Left kidney (tissue), 1 donor: ENCODE measurements at regions not wholly inside any gene's neighbourhood (a gene's known extent, or its start where the extent isn't known, plus 50 kb on each side); places are given as distances from the start of the nearest gene placed in this dataset.

Experiments used
- DNase-seq: peaks from one replicate; pipeline ENCODE4 v3.0.0-alpha.2; 2013

- DNase-seq, result no peak
Observed at GRCh38 chr1:82875170-82875569, 1074.4 kb downstream of the ADGRL2 start.

- DNase-seq, result no peak
Observed at GRCh38 chr1:82874041-82874440, 1073.3 kb downstream of the ADGRL2 start.

GRCh38 chr1:82870332-82870731 is 1069.6 kb downstream of the ADGRL2 start:
- DNase-seq, result no peak

DNA sequence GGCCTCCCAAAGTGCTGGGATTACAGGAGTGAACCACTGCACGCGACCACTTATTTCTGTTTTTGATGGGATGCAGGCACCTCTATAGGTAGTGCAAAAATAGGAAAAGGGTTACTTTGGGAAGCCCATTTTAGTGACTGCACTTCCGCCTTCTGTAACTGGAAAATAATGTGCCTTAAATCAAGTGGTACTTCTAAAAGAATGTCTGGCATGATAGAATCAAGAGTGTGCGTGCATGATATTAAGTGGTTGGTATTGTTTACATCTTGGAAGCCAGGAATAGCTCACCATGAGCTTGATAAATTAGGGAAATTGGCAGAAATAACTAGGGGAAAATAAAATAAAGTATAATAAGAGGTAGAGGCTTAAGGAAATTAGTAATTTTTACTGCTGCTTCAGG is 1067.0 kb downstream of the ADGRL2 start:
- DNase-seq, result no peak

DNA sequence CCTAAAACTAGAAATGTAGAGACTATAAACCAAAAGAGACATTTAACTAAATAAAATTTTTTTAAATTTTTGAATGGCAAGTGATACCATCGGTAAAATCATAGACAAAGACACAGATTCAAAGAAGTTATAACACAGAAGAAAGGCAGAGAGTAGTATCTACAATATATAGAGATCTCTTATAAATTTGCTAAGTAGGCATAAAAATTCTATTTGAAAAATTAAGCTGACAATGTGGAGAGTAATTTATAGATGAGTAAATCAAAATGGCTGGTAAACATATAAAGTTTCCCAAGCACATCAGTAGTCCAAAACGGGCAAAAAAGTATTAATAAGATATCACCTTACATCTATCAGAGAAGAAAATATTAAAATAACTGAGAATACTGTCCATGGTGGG is 1061.0 kb downstream of the ADGRL2 start:
- no peak for DNase-seq

DNA sequence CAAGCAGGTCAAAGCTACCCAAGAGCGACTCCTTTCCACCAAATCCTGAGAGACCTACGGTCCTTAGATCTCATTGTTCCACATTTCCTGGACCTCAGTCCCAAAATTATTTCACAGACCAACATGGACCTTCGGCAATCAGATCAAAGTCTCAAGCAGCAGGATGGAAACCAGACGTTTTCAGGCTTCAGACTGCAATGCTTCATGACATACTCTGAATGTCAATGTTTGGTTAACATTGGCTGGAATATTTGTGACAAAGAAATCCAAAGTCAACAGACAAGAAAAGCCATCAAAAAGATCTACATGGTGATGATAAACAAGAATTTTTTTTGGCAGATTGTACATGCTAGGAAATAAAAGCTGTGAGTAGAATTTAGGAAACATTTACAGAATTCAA is 1057.3 kb downstream of the ADGRL2 start:
- DNase-seq, result no peak

DNA sequence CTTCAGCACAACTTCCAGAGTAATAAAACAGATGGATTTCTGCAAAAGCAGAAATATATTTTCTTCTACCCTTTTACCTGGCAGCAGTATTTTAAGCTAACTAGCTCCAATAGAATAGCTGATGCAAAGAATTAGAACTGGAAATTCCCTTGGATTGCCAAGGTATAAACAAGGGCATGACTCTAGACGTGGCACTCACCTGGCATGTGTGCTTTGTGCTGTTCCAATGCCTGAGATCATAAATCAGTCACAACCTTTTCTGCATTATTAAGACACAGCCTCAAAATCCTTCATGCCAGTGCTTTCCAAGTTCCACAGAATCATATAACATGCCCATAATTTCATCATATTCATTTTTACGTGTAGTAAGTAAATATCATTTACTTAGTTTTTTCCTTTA is 1048.7 kb downstream of the ADGRL2 start:
- DNase-seq, result no peak

- no peak for DNase-seq
Observed at GRCh38 chr1:82848043-82848442, 1047.3 kb downstream of the ADGRL2 start.

GRCh38 chr1:82845866-82846265 is 1045.1 kb downstream of the ADGRL2 start:
- no peak for DNase-seq

- DNase-seq, result no peak
Observed at GRCh38 chr1:82844911-82845827, 1044.4 kb downstream of the ADGRL2 start.

DNA sequence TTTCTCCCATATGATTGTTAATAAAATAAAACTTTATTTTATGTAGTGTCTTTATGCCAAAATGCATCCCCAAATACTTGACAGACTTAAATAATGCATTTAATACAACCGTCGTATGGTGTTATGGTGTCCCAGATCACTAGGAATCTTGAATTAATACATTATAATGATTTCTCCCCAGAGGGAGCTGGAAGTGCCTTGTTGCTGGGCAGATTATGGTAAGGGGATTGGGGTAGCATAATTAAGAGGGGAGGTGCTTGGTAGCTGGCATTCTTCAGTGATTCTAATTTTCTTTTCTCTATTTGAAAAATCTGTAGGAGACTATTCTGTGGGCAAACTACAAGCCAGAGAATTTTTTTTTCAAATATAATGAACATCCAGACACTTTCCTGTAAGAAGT is 1043.7 kb downstream of the ADGRL2 start:
- DNase-seq, result no peak

DNA sequence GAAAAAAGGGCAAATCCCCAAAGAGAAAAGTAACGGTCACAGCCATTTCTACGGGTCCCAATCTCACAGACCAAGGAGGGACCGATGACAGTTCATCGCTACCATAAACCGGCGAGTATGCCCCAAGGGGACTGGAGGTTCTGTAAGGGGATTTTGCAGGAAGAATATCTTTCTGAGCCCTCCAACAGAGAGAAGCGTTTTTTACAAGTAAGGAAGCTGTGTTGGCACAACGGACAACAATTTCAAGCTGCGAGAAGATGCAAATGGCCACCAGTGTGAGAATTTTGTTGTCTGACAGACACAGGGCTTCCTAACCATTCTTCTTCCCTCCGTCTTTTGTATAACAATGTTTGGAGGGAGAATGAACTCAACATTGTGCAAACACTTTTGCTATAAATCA is 1043.1 kb downstream of the ADGRL2 start:
- DNase-seq, result no peak

- no peak for DNase-seq
Observed at GRCh38 chr1:82840192-82840591, 1039.5 kb downstream of the ADGRL2 start.

DNA sequence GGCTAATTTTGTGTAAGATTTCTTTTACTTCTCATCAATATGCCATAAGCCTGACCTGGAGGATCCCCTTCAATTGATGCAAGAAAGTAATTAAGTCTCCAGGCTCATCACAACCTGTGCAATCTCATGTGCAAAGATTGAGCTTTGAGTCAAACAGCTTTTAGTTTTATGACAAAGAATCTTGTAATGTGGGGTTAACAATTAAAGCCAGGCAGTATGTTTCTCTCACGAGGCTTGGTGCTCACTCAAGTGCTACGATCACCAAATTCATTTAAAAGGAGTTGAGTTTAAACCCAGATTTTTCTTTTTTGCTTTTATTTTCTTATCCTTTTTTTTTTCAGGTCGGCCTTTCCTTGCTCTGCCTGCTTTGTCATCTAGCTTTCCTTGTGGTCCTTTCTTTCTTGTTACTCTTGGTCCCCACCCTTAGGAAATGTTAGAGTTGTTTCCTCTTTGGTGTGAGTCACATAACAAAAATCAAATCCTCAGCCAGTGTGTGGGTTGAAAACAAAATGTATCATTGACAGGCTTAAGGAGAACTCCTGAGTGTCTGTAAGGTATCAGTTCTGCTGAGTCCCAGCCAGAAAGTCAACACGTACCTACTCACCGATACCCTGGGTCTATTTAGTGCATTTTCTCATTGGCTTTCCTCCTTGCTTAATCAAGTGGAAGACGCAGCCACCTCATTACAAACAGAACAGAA is 1037.2 kb downstream of the ADGRL2 start:
- DNase-seq, result no peak

DNA sequence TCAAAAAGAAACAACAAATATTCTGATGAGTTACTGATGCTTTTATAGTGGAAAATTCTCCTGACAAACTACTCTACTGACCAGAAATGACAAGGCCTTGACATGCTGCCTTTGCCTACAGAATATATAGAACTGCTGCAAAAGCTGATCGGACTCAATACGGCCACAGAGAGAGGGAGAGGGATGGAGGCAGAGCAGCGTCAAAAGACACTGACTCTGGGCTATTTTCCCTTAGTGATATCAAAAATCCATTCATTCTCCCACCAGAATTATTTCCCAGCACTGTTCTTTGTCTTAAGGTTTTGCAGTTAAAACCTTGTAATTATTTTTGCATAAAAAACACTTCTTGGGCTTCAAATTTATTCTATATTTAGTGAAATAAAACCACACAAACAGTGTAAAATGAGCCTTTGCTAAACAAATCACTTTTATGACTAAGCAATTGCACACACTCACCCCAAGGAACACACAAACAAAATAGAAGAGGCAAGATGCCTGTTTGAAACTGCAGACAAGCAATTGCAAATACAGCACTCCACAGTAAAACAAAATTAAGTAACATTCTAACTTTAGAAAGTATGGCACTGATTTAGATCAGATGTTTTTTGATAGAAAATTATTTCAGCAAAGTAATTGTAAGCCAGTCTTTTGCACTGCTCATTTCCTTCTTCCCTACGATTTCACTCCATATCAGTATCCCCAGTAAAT is 1036.4 kb downstream of the ADGRL2 start:
- no peak for DNase-seq

DNA sequence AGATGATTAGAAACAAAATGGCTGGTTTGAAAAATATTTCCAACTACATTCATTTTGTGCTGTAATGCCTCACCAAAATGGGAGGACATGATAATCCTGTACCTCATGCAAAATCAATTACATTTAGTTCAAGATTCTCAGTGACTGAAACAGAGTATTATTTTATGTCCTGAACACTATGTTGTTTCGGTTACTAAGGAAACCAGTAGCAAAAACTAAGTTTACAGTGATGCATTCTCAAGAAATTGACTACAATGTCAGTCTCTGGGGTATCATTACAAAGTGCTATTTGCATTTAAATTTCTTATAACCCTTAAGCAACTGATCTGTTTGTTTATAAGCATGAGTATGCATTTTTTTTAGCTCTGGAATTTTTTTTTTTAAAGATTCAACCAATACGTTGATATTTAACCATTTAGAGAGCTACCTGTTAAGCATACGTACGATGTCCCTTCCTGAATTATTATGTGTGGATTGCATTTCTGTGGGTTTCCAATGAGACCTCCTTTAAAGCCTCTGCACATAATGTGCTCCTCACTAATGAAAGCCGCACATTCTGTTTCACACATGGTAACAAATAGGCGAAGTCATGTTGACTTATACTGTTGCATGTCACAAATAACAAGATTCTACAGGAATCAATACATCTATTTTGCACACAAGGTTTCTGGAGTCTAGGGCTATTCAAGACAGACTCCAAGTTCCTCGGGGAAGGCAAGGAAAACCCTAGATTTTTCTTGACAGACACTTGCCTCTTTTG is 1035.7 kb downstream of the ADGRL2 start:
- no peak for DNase-seq

DNA sequence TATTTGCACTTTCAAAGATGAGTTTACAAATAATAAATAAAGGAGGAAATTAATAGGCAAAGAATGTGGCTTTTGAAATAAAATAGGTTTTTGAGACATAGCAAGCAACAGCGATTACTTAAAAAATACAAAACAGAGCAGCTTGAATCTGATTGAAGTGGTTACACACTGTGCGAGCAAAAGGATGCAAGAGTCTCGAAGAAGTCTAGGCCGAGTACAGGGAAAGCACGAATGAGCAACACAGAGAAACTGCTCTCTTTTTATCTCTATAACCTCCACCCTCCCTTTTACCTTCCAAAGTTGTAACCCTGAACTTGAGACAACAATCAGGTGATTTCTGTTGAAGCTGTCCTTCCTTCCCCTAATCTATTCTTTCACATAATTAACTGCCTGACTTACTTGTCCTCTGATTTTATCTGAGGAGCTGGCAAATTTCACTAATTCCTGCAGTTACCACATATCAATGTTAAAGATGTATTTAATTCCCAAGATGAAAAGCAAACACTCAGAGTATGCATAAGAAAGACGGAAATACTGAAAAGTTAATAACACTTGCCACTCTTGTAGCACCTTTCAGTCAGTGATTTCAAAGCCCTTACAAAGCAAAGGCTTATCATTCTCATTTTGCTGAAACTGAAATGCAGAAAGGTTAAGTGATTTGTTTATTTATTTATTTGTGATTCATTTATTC is 1030.1 kb downstream of the ADGRL2 start:
- no peak for DNase-seq

- no peak for DNase-seq
Observed at GRCh38 chr1:82829527-82829926, 1028.8 kb downstream of the ADGRL2 start.

DNA sequence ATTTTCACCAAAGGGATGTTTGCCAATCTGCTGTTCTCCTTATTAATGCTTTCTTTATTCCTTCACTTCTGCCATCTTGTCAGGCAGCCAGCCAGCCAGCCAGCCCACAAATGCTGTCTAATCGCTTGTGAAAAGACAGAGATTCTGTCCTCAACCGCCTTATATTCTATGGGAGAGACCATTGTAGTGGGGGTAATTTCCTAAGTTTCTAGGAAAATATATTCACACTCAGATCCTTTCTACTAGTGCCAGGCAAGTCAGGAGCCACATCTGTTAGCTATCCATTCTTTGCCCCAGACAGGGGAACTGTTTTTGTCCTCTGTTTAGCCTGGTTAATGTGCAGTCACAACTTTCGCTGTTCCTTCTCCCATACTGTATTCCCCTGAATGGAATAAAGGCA is 1023.1 kb downstream of the ADGRL2 start:
- DNase-seq, result no peak

DNA sequence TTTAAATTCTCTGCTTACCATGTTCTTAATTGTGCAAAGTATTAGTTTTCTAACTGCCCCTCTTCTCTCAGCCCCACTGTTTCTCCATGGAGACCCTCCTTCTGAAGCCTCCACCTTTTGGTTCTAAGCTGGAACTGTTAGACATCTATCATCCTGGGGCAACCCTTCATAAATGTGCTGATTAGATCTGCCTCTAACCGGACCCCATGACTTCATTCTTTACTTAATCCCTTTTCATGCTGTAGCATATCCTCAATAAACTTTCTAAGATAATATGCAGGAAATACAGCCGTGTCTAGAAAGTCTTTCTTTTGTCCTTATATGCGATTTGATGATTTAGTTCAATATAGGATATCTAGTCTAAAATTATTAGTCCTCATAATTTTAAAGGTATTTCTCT is 1020.1 kb downstream of the ADGRL2 start:
- no peak for DNase-seq

DNA sequence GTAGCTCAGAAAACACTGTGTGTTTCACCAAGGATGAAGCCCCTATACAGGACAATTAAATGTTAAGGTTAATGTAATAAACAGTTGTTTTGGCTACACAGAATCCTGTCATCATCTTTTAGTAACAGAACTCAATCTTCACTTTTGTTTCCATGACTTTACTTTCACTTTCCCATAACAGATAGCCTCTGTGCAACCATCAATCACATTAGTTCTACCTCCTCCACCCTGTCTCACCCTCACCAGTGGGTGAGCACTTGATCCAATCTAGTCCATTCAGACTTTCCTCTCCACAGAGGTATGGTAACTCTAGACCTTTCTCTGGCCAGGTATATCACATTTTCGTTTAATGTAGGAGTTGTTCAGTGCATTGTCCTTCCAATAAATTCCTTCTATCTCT is 1018.5 kb downstream of the ADGRL2 start:
- no peak for DNase-seq

DNA sequence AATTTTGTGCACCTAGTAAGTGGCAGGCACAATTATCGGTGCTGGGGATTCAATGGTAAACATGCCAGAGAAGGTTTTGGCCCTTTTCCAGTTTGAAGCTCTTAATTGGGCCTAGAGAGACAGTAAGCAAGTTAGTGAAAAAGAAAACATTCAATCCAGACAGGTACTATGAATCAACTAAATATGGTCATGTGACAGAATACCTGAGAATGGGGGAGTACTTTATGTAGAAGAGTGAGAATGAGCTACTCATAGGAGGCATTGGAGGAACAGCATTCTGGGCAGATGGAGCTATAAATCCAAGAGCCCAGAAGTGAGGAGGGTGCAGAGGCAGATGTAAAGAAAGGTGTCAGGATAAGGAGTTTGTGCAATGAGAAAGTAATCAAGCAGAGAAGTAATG is 1017.9 kb downstream of the ADGRL2 start:
- no peak for DNase-seq
